ENCODE measurements at regions not wholly inside any gene's neighbourhood (a gene's known extent, or its start where the extent isn't known, plus 50 kb on each side); places are given as distances from the start of the nearest gene placed in this dataset.

DNA sequence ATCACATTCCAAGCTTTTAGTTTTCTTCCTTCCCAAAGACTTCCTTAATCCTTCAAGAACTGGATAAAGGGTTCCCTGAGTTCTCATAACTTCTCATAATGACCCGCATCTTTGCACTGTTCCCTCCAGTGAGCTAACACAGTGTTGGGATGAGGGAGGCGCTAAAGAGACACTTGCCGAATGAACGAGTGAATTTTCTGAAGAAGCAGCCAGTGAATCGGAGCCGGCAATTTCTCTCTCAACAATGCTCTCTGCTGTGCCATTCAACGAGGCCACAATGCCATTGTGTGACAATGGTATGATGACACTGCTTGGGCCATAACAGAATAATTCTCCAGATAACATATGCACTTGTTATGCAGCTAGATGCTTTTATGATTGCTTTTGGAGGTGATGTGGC, 51.4 kb upstream of the ZFP42 start:
- CTCF ChIA-PET, result no interaction called here
- DNase-seq (ENCODE audit: low spot score), result no peak
- TF ChIP-seq, protein P1, sequence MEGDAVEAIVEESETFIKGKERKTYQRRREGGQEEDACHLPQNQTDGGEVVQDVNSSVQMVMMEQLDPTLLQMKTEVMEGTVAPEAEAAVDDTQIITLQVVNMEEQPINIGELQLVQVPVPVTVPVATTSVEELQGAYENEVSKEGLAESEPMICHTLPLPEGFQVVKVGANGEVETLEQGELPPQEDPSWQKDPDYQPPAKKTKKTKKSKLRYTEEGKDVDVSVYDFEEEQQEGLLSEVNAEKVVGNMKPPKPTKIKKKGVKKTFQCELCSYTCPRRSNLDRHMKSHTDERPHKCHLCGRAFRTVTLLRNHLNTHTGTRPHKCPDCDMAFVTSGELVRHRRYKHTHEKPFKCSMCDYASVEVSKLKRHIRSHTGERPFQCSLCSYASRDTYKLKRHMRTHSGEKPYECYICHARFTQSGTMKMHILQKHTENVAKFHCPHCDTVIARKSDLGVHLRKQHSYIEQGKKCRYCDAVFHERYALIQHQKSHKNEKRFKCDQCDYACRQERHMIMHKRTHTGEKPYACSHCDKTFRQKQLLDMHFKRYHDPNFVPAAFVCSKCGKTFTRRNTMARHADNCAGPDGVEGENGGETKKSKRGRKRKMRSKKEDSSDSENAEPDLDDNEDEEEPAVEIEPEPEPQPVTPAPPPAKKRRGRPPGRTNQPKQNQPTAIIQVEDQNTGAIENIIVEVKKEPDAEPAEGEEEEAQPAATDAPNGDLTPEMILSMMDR (conservative IDR thresholded peaks at IDR 0.05; ENCODE audit: low read depth), result no peak
- POLR2A ChIA-PET (ENCODE audit: low non-redundant PET), result no interaction called here
- H3K27ac ChIP-seq, result no peak overlapping the region

All from RWPE1 (cell line).